ENCODE measurements at regions not wholly inside any gene's neighbourhood (a gene's known extent, or its start where the extent isn't known, plus 50 kb on each side); places are given as distances from the start of the nearest gene placed in this dataset.

DNA sequence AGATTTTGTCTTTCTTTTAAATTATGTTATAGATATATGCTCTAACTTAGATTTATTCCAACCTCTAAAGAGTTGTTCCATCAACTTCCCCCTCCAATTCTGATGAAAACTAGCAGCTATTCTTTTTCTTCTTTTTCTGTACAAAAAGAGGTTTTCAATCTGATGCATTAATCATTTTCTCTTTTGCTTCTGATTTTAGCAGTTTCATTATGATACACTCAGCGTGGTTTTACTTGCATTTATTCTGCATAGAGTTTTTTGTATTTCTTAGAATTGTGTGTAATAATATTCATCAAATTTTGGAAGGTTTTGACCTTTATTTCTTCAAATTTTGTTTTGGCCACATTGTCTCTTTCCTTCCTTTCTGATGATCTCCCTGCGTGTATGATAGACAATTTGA, 968.1 kb upstream of the CDH18 start:
- TF ChIP-seq POLR2AphosphoS5 (IDR thresholded peaks at IDR 0.05; ENCODE audit: low read length) (no peak), EZH2 (IDR thresholded peaks at IDR 0.05; ENCODE audit: borderline replicate concordance, control insufficient read depth, low read depth, low read length) (no peak), SMARCA5 (IDR thresholded peaks at IDR 0.05) (no peak), RAD51 (IDR thresholded peaks at IDR 0.05) (no peak), GABPA (IDR thresholded peaks at IDR 0.05; ENCODE audit: low read depth) (no peak), POLR2A (IDR thresholded peaks at IDR 0.05; ENCODE audit: low read depth, low read length) (no peak), CTCF (IDR thresholded peaks at IDR 0.05 in 2 of 3, conservative IDR thresholded peaks at IDR 0.05 in 1 of 3; ENCODE audit: control insufficient read depth in 2 of 3, extremely low read depth in 1 of 3, insufficient read depth in 1 of 3, low read depth in 3 of 3, low read length in 3 of 3) (no peak), HDAC2 (IDR thresholded peaks at IDR 0.05) (no peak), SMC3 (IDR thresholded peaks at IDR 0.05; ENCODE audit: borderline replicate concordance, low read length) (no peak), ZSCAN29 (IDR thresholded peaks at IDR 0.05) (no peak), RFX5 (IDR thresholded peaks at IDR 0.05; ENCODE audit: low read depth, low read length) (no peak)

All from GM12878 (cell line).